HG02623 (cell line): ENCODE measurements at regions not wholly inside any gene's neighbourhood (a gene's known extent, or its start where the extent isn't known, plus 50 kb on each side); places are given as distances from the start of the nearest gene placed in this dataset.
"Not testable (repeated sequence)": the region's sequence is repeated elsewhere in the genome, so short reads cannot be mapped to it uniquely, and the experiment has no call there.

Experiments used
- ATAC-seq: cut with Tn5 transposase; IDR thresholded peaks from one replicate; pipeline ENCODE4 v1.9.1; 2021; ENCODE audit warnings: moderate library complexity; ENCODE audit not compliant: unreplicated experiment

DNA sequence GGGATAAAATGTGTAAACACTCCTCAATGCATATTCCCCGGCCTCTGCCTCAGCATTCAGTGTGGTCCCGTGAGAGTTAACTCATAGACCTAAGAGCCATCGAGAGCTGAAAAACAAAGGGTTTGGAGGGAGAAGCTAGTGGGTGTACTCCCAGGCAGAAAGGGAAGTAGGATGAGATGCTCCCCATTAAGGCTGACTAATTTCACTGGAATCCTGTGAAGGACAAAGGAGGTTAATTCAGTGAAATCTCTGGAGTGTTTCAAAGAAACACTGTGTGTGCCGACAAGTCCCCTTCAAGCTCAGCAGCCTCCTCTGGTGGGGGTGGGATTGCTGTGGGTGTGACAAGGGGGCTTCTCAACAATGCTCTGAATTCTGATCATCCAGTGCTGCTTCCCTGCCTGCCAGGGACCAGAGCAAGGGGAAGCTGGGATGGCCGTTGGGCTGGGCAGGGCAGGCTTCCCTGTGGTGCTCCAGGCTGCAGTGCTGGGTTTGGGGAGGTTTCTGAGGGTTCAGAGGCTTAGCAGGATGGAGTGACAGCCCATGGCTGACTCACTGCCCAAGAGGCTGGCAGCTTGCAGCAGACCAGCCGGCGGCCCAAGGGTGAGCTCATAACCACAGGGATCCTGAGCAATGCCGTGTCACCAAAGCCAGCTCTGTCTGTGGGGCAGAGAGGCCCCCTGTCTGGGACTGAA is 61.4 kb upstream of the BMAL1 start:
- no peak for ATAC-seq

GRCh38 chr11:13216711-13217075 is 60.9 kb upstream of the BMAL1 start:
- ATAC-seq: no peak

DNA sequence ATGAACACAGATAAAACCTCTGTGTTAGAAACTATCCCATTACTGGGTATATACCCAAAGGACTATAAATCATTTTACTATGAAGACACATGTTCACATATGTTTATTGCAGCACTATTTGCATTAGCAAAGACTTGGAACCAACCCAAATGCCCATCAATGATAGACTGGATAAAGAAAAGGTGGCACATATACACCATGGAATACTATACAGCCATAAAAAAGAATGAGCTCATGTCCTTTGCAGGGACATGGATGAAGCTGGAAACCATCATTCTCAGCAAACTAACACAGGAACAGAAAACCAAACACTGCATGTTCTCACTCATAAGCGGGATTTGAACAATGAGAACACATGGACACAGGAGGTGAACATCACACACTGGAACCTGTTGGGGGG is 58.9 kb upstream of the BMAL1 start:
- not testable (repeated sequence) for ATAC-seq

DNA sequence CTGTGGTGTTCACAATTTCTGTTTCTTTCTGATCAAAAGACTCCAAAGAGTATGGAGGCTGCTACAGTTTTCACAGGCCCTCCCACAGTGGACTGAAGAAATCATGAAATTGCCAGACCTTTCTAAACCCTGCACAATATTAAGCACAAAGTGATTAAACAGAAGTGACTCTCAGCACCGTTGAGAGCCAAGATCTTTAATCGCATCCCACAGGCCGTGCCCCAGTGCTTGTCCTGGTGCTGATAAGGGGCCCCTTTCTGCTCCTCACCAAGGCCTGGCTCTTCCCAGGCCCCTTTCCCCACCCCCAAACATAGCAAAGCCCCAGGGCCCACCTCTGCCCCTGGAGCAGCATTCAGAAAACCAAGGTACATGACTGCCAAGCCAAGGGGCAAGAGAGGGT is 57.4 kb upstream of the BMAL1 start:
- no peak for ATAC-seq

DNA sequence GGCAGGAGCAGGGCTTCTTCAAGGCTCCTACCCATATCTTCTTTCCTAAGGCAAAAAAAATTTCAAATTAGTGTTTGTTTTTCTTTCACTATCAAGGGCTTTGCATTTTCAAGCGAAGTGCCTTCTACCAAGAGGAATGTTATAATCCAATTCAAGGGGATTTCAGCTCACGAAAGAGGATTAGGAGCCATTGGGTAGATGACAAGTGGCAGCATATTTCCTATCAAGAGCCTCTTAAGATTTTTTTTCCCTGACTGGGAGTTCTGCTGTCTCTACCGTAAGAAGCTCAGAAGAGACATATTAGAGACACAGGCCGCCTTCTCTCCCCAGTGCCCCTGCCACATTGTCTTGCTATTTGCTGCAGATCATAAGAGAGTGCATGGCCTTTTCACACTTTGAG is 55.9 kb upstream of the BMAL1 start:
- ATAC-seq: no peak

DNA sequence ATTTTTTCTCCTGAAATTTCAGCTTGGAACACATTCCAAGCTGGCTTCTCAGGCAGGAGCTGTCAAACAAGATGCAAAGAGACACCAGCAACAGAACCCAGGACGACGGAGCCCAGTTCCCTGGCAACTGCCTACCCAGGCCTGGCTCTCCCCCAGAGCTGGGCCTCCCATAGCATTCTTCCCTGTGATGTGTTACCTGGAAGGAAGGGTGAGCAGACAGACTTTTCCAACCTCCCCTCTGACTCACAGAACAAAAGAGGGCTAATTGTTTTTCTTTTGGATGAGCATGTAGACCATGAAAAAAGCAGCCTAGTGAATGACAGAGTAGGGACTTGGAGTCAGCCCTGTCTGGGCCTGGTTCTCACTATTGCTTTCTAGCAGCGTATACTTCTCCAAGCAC is 55.3 kb upstream of the BMAL1 start:
- no peak for ATAC-seq

GRCh38 chr11:13223112-13223511 is 54.5 kb upstream of the BMAL1 start:
- ATAC-seq: no peak

- ATAC-seq: no peak
Measured at GRCh38 chr11:13224324-13224723, 53.3 kb upstream of the BMAL1 start.

DNA sequence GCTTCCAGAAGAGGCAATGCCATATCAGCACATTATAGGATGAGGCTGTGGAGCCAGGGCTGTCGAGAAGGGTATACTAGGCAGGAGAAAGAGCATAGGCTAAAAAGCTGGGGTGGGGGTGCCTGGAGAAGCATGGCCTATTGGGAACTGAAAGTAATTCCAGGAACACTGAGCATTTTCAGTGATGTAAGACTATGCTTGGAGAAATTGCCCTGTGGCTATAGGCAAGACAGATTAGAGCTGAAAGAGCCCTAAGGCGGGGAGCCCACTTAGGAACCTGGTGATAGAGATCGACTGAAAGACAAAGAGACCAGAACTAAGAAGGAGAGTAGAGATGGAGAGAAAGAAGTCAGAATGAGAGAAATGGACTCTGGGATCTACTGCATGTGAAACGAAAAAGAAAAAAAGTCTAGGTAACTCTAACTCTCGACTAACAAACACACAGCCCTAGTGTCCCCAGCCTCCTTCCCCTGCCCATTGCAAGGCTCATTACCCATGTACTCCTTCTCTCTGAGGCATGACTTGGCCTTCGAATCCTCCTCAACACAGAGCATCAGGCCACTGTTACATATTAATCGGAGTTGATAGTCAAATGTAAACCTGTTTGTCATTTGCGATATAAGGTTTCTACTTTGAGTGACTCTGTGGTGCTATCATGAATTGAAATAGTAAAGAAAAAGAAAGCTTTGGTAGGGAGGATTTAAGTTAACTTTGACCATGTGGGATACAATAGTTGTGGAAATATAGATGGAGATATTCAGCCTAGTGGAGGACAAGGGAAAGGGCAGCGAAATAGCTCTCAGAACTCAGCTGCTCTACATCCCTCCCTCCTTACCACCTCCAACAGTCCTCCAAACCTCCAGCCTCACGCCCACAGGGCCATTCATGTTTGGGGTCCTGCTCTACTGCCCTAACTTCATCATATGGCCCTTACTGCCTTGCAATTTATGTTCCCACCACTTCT is 52.3 kb upstream of the BMAL1 start:
- ATAC-seq: no peak

DNA sequence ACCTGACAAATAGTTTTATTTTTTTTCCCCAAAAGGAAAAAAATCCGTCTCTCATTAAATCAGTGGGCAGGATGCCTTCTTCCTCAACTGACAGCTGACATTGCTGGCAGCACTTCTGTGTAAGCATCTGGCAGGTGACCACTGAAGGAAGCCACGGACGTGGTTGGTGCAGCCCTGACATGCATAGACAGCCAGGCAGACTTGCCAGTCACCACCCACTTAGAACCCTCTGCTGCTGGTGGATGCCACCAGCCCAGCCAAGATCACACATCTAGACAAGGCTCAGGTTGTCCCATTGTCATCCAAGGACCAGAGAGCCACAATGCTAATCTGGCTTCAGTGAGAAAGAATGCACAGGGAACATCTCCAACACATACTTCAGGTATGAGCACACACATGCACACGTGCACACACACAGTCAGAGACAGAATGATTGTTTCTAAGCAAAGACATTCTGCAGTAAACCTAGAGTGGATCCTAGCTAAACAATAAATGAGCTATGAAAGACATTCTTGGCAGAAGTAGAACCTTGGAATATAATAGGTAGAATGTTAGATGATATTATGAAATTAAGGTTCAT is 49.8 kb upstream of the BMAL1 start:
- no peak for ATAC-seq
